Right lung (tissue), 2 donors: ENCODE measurements at regions not wholly inside any gene's neighbourhood (a gene's known extent, or its start where the extent isn't known, plus 50 kb on each side); places are given as distances from the start of the nearest gene placed in this dataset.
A peak's percentile ranks its signal among the peaks of the same experiment; 100 is the strongest.
"Not testable (repeated sequence)": the region's sequence is repeated elsewhere in the genome, so short reads cannot be mapped to it uniquely, and the experiment has no call there.

ENCODE experiments used
- DNase-seq, 2 donors: peaks; one replicate each; pipeline ENCODE4 v3.0.0-alpha.2; 2013

DNA sequence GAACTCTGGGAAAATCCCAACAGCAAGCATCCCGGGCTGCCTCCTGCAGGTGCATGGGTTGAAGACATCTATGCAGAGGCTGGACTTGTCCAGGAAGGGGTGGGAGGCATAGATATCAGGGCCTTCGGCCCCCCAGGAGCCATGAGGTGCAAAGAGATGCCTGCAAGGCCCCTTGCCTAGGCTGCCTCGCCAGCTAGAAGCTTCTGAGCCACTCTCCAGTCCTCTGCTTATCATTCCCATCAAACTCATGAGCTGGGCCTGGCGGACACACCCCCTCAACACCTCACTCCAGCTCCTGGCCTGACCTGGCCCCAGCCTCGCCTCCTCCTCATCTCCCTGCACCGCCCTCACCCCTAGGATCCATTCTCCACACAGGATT is 152.4 kb upstream of the PTPN1 start:
- no peak for DNase-seq

DNA sequence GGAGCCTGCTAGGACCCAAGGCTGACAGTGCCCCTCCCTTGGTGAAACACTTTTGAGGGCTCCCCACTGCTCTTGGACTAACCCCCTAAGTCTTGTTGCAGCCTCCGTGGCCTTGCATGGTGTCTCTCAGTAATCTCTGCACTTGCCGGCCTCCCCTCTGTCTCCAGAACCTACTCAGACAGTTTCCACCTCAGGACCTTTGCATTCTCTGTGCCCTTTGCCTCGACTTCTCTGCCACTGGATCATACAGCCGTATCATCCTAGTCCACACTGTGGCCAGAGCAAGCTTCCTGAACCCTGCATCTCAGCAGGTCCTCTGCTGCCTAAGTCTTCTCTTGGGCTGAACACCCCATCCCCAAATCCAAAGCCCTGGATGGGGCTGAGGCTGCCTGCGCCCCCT is 152.0 kb upstream of the PTPN1 start:
- DNase-seq = no peak

DNA sequence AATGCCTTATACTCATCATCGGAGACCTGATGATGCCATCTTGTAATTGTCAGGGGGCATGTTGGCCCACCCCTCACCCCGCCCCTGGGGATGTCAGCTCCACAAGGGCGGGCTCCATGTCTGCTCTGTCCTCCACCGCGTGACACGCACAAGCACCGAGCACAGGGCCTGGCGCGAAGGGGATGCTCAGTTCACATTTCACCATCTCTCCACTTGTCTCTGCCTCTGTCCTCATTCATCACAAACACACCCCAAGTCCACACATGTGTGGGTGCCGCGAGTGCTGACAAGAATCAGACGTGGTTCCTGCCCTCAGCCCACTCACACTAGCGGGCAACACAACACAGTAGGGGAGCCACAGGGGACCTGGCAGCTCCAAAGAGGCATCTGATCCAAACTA is 151.2 kb upstream of the PTPN1 start:
- DNase-seq = no peak

DNA sequence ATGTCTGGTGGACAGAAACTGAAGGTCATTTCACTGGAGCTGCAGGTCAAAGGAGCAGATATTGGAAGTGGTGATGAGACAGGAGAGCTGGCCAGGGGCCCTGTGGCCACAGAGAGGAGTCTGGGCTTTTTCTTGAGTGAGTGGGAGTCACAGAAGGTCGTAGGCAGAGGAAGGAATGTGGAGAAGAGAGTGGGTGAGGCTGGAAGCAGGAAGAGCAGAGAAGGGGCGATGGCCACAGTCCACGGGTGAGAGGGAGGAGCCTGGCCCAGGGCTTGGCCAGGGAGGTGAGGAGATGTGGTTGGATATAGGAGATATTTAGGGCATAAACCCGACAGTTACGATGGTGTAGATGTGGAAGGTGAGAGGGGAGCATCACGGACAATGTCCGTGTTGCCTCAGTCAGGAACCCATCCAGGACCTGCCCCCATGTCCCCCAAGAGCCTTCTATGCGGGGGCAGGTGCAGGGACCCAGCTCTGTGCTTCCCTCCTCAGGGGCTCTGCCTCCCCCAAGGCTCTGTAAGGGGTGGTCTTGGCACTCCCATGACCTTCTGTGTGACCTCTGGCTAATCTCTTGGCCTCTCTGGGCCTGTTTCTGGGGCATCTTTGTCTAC is 150.5 kb upstream of the PTPN1 start:
- DNase-seq = no peak

DNA sequence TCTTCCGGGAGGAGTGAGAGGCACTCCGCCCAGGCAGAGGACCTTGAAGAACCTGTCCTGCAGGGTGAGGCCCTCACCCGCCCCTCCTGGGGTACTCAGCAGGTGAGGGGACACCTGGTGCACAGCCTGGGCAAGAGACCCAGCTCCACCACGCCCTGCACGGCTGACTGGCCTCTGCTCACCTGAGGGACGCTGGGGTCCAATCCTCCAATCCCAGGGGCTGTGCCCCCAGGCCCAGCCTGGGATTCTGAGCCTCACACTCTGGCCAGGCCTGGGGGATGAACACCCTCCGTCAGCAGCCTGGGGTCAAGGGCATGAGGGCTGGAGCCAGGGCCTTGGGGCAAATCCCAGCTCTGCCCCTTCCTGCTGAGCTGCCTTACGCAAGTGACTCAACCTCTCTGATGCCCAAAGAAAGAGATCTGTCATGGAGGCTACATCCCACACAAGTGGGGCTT is 149.9 kb upstream of the PTPN1 start:
- DNase-seq = no peak

DNA sequence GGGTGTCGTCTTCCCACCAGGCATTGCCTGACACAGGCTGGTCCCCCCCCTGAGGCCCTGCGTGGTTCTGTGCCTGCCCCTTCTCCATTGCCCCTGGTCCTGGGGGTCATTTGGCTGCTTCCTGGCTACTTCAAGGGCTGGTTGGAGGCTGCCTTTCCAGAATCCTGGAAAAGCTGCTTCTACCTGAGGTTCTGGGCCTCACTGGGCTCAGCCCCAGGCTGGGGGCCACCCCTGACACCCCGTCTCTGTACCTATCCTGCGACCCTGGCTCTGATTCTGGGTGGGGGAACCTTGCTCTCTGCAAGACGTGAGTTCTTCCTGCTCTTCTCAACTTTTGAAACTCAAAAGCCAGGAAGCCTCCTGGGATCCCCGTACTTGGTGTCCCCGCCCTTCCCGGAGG is 149.3 kb upstream of the PTPN1 start:
- DNase-seq = no peak

DNA sequence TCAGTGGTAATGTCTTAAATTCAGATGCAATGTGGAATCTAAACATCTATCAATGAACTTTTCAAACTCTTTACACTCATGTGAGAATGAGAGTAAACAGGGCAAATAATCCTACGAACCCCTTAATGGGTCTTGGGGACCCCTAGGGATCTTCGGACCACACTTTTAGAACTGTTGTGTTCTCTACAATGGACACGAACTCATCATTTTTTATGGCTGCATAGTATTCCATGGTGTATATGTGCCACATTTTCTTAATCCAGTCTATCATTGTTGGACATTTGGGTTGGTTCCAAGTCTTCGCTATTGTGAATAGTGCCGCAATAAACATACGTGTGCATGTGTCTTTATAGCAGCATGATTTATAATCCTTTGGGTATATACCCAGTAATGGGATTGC is 148.0 kb upstream of the PTPN1 start:
- not testable (repeated sequence) for DNase-seq

DNA sequence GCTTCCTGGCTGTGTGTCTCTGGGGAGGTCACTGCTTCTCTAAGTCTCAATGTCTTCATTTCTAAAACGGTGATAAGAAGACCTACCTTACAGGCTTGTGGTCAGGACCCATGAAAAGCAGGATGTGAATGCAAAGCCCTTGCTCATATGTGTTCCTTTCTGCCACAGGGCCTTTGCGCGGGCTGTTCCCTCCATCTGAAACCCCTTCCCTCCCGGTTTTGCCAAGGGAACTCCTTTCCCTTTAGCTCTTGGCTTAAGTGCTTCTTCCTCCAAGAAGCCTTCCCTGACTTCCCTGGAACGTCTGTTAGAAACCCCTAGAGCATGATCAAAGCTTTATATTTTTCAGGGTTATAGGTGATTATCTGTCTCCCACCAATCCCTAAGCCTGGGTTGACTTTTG is 147.2 kb upstream of the PTPN1 start:
- no peak for DNase-seq

DNA sequence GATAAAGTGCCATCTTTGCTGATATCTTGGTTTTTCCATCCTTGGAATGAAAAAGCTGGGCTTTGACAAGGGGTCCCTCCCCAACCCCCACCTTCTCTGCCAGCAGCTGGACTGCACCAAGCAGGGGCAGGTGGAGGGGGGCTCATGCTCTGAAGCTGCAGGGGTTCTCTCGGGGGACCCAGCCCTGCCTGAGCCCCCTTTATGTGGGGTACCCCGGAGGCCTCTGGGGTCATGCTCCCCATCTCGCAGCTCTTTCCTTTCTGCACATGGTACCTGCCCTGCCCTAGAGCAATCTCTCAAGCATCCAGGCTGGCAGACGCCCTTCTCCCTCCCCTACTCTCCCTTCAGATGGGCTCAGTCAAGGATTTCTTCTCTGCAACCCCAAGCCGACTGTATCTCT is 146.7 kb upstream of the PTPN1 start:
- no peak for DNase-seq

DNA sequence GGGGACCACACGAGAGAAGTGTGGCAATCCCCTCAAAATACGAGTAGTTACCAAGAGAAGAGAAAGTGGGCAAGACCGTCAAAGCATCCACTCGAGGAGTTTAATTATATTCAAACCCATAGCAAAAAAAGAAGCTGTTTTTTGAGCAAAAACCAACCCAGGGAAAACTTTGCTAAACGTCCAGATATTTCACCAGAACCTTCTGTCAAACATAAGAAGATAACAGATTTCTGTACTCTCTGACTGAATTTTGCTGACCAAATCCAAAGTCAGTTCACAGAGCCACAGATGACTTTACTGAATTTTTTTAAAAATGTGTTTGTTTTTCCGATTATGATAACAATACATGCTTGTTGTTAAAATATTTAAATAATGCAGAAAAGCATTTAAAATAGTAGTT is 145.6 kb upstream of the PTPN1 start:
- DNase-seq = no peak

DNA sequence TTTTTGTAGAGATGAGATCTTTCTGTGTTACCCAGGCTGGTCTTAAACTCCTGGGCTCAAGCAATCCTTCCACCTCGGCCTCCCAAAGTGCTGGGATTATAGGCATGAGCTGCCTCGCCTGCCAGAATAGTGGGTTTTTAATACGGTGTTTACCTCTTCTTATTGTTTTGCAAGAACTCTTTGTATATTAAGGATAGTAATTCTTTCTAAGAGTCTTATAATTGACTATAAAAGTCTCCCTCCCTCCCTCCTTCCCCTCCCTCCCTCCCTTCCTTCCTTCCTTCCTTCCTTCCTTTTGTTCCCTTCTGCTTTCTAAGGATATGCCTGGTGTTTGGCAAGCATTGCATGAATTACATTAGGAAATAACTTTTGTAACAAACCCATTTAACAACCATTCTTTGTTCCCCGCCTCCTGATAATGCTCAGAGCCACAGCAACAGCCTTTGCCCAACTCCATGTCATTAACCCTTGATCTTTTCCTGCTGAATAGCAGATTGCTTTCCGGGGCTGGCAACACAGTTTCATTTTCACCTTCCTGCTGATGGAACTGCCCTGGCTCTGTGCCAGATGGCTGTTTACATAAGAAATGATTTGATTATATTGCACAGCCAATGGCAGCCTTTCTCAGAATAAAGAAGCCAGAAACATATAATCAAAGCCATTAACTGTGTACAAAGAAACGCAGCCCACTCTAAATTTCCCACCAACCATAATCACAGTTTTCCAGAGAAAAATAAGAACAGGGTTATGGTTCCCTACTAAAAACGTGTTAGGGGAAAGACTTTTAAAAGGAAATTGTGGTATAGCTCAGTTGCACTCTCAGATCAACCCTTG is 143.7 kb upstream of the PTPN1 start:
- DNase-seq = peak; percentile 94 to 96

DNA sequence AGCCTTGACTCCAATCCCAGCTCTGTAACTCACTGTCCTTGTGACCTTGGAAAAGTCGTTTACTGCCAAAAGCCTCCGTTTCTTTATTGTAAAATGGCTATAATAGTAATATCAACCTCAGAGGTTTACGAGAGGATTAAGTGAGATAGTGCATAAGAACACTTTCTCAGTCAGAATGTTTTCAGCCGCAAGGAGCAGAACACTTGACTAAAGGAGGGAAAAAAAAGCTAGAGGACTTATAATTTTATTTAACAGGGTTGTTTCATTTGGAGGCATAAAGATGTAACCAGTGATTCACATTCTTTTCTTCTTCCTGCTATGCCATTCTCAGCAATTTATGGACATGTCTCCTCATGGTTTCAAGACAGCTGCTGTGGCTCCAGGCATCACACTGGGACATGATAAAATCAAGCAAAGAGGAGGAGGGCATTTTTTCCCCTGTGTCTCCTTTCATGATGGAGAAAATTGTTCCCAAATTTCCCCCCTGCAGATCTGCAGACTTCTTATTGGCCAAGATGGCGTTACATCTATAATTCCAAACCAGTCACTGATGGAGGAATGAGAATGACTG is 143.0 kb upstream of the PTPN1 start:
- no peak for DNase-seq

DNA sequence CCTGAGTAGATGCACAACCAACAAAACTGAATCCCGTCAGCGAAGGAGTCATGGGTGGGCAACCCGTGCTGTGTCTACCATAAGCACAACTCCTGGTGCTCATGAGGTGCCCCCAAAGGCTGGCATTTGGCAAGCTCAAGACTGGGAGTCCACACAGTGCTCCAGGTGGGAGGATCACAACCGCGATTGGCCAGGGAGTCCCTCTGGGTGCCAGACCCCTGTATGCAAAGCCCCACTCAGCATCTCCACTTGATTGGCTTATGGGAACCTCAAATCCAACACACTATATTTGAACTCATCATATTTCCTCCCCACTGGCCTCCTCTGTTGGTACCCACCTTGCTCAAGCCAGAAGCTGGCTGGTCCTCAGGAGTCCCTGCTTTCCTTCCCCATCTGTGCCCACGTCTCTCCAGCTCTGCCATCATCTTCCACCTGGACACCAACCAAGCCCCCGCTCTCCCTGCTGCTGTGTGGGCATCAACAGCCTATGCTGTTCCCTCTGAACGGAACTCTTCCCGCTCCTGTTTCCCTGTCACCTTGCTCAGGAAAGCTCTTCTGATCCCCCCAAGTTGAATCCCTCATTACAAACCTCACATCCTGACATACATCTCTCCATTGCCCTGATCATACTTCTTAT is 142.3 kb upstream of the PTPN1 start:
- no peak for DNase-seq

DNA sequence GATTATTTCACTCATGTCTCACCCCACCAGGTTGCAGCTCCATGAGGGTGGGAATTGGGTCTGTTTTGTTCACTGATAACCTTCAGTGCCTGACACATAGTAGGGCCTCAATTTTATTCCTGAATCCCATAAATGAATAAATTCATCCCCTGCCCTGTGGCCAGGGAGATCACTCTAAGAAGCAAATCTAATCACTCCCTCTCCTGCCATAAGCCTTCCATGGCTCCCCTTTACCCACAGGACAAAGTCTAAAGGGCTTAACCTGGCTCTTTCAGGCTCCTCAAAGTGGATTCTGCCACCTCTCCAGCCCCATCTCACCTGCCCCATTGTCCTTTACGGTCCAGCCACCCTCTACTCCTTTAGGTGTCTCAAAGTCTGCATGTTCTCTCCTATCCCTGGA is 141.8 kb upstream of the PTPN1 start:
- DNase-seq = no peak

DNA sequence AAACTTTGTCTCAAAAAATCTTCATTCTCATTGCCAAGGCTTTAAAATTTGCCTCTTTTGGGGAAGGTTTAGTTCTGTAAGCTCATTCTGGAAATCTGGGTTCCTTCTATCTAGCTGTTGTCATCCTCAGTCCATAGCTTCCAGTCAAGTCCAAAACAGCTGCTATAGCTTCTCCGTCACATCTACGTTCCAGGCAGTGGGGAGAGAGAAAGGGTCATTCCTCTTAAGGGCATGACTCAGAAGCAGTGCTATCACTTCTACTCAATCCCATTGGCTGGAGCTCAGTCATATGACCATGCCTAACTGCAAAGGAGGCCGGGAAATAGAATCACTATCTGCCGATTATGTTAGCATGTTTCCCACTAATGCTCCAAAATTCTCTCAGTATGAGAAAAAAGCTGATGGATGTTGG is 141.4 kb upstream of the PTPN1 start:
- peak; percentile 71 to 75 for DNase-seq

DNA sequence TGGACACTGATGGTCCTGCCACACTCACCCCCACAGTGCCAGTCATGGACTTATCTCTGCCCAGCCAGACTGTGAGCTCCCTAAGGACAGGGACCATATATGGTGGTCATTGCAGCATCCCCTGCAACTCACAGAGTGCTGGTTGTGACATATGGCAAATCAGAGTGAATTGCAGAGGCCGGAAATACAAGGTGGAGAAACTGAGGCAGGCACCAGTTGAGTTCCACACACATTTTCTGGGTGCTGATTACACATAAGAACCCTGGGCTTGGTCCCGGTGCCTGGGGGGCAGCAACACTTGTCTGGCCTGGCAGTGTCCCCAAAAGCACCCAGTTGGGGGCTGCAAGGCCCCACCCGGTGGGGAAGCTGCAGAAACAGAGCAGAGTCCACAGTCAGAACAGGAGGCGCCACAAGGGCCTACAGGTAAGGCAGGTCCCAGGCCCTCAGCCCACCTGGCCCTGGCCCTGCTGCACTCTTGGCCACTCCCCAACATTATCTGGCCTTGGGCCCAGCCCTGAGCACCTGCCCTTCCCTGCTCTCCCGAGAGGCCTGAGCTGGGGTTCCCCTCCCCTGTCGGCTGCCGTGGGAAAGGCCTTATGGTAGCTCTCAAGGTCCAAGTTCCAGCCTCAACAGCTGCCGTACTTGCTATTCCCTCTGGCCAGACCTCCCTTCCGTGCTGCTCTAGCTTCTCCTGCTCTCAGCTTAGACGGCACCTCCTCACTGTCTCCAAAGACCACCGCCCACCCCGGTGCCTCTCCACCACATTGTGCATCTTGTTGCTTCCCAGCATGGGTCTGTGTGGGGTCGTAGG is 140.8 kb upstream of the PTPN1 start:
- peak; percentile 58 to 71 for DNase-seq

DNA sequence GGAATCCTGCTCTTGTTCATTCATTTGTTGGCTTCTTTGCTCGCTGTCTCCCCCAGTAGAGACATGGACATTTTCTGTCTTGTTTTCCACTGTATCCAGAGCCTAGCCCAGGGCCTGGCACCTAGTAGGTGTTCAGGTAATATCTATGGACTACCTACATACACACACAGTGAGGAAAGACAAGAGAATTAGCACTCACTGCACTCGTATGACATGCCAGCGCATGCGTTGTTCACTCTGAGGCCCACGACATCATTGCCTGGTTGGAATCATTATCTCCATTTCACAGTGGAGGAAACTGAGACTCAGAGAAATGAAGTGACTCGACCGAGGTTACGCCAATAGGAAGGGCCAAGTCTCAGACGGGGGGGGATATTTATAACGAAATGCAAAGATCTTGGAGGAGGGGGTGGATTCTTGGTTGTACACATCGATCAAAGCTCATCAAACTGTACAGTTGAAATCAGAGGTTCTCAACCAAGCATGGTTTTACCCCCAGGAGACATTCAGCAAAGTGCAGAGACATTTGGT is 140.1 kb upstream of the PTPN1 start:
- no peak for DNase-seq

DNA sequence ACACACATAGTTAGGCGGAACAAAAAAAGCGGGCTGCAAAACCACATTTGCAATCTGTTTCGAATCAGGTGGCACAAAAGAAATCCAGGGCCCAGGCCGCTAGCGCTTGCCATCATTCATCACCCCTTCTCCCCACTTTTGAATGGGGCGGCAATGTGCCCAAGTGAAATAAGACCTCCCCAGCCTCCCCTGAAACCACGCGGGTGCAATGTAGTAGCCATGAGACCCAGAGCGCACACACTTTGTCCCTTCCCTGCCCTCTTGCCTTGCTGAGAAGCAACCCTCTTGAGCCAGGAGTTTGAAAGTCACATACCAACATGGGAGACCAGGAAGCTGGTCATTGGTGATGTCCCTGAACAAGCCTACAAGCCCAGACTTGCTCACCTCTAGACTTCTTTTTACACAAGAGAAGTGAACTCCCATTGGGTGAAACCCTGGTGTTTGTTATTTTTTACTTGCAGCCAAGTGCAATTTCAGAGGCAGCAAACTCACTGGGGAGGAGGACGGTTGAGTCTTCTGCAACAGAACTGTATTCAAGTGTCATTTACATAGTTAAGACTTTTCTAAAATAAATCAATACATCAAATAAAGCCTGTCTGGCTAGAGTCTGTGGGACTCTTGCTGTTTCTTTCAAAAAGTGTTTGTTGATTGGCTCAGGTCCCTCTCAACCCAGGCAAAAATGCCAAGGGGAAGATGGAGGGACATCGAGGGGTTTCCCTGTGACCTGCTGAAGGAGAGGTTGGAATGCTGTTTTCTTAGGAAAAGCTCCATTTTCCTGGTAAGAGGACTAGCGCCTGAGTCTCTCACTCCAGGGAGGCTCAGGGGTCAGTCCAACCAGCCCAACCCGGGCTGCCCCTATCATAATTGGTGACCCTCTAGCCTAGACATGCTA is 138.1 kb upstream of the PTPN1 start:
- DNase-seq = no peak

DNA sequence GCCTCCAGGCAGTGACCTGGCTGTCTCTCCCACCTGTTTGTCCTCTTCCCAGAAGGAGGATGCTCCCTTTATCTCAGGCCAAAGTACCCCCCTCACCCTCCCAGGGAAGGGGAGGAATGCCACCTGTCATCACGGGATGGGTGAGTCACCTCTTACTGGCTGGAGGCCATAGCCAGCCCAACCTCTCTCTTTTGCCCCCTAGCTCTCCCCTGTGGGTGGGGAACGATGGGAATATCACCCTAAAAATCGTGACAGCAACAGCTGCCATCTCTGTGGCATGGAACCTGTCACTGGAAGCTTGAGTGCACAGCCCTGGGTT is 137.5 kb upstream of the PTPN1 start:
- no peak for DNase-seq

DNA sequence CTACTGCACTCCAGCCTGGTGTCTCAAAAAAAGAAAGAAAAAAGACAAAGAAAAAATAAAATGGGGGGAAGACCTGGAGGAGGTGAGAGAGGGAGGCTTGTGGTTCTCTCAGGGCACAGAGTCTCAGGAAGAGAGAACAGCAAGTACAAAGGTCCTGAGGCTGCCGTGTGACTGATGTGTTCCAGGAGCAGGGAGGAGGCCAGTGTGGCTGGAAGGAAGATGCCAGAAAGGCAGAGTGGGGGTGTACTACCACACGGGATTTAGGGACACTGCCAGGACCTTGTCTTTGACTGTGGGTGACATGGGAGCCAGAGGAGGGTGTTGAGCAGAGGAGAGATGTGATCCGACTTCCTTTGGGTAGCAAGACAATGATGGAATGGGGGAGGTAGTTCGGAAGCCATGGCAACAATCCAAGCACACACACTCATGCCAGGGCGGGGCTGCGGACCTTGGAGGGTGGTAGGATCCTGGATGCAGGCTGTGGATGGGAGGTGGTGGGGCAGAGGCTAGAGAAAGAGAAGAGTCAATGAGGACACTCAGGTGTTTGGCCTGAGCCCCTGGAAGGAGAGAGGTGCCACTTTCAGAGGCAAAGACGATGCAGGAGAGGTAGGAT is 136.4 kb upstream of the PTPN1 start:
- no peak for DNase-seq
